GM19238 (cell line): ENCODE measurements at regions not wholly inside any gene's neighbourhood (a gene's known extent, or its start where the extent isn't known, plus 50 kb on each side); places are given as distances from the start of the nearest gene placed in this dataset.

Source experiments
- DNase-seq: peaks from one replicate; pipeline ENCODE4 v3.0.0; 2011; ENCODE audit warnings: low spot score; ENCODE audit not compliant: insufficient read length

- DNase-seq, result no peak
These were observed 147.5 kb upstream of the RBFOX1 start for GRCh38 chr16:7185165-7185564.

GRCh38 chr16:7183768-7184167 lies 148.9 kb upstream of the RBFOX1 start:
- no peak for DNase-seq

- no peak for DNase-seq
These were observed 150.0 kb upstream of the RBFOX1 start for GRCh38 chr16:7182510-7183109.

GRCh38 chr16:7177875-7178274 lies 154.8 kb upstream of the RBFOX1 start:
- DNase-seq, result no peak

GRCh38 chr16:7171151-7171550 lies 161.5 kb upstream of the RBFOX1 start:
- DNase-seq, result no peak

GRCh38 chr16:7167626-7168025 lies 165.0 kb upstream of the RBFOX1 start:
- no peak for DNase-seq

- DNase-seq, result no peak
These were observed 170.8 kb upstream of the RBFOX1 start for GRCh38 chr16:7161891-7162290.

GRCh38 chr16:7160093-7160492 lies 172.6 kb upstream of the RBFOX1 start:
- DNase-seq, result no peak

- no peak for DNase-seq
These were observed 174.2 kb upstream of the RBFOX1 start for GRCh38 chr16:7158481-7158880.

GRCh38 chr16:7150230-7150629 lies 182.4 kb upstream of the RBFOX1 start:
- DNase-seq, result no peak

- DNase-seq, result no peak
These were observed 184.0 kb upstream of the RBFOX1 start for GRCh38 chr16:7148606-7149005.

GRCh38 chr16:7140899-7141298 lies 191.7 kb upstream of the RBFOX1 start:
- no peak for DNase-seq

- no peak for DNase-seq
These were observed 194.9 kb upstream of the RBFOX1 start for GRCh38 chr16:7137560-7138330.

GRCh38 chr16:7132465-7132864 lies 200.2 kb upstream of the RBFOX1 start:
- no peak for DNase-seq

GRCh38 chr16:7124701-7125100 lies 207.9 kb upstream of the RBFOX1 start:
- no peak for DNase-seq

GRCh38 chr16:7124242-7124641 lies 208.4 kb upstream of the RBFOX1 start:
- DNase-seq, result no peak

GRCh38 chr16:7116734-7117133 lies 215.9 kb upstream of the RBFOX1 start:
- no peak for DNase-seq

- DNase-seq, result no peak
These were observed 216.7 kb upstream of the RBFOX1 start for GRCh38 chr16:7115898-7116297.

GRCh38 chr16:7113949-7114348 lies 218.7 kb upstream of the RBFOX1 start:
- no peak for DNase-seq

- DNase-seq, result no peak
These were observed 219.2 kb upstream of the RBFOX1 start for GRCh38 chr16:7113395-7113794.

GRCh38 chr16:7111265-7111664 lies 221.4 kb upstream of the RBFOX1 start:
- DNase-seq, result no peak

GRCh38 chr16:7107436-7107835 lies 225.2 kb upstream of the RBFOX1 start:
- no peak for DNase-seq

GRCh38 chr16:7103056-7103455 lies 229.6 kb upstream of the RBFOX1 start:
- no peak for DNase-seq
